ENCODE measurements at regions not wholly inside any gene's neighbourhood (a gene's known extent, or its start where the extent isn't known, plus 50 kb on each side); places are given as distances from the start of the nearest gene placed in this dataset.

GRCh38 chr14:55963295-55963694, 154.9 kb upstream of the PELI2 start:
- Mint-ChIP-seq H3K27me3 (no peaks in the 10 kb centered on the region), H3K36me3 (ENCODE audit: insufficient read depth) (no peaks in the 10 kb centered on the region), H3K4me1 (ENCODE audit: low read depth) (peaks cover 1% of the 10 kb centered on the region), H3K9me3 (ENCODE audit: low read depth) (no peaks in the 10 kb centered on the region), H3K27ac (peak overlapping the region; percentile 31), H3K4me3 (ENCODE audit: low read depth) (no peak overlapping the region)
- no peak for DNase-seq (ENCODE audit: low spot score, unreplicated experiment)
- TF ChIP-seq CTCF (IDR thresholded peaks at IDR 0.05; ENCODE audit: unreplicated experiment), result no peak

DNA sequence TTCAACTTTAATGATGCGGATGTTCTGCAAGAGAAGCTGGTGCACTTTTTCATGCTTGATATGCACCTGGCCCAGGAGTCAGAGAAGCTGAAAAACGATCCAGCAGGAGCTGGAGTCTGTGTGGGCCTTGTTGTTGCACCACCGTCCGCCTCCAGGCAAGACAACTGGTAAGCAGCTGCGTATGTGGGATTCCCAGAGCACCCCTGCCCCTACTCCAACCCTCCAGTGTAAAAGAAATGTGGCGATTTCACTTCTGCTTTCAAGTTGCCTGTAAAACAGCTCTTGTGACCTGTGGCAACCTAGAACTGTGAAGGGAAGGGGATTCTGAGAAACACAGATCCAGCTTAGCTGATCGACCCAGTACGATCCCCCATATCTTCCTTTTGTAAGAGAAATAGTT, 154.1 kb upstream of the PELI2 start:
- H3K27ac Mint-ChIP-seq, result no peak overlapping the region
- no peaks in the 10 kb centered on the region for H3K27me3 Mint-ChIP-seq
- H3K4me3 Mint-ChIP-seq (ENCODE audit: low read depth), result no peak overlapping the region
- DNase-seq (ENCODE audit: low spot score, unreplicated experiment), result no peak
- no peak for TF ChIP-seq CTCF (IDR thresholded peaks at IDR 0.05; ENCODE audit: unreplicated experiment)
- H3K4me1 Mint-ChIP-seq (ENCODE audit: low read depth), result no peaks in the 10 kb centered on the region
- H3K9me3 Mint-ChIP-seq (ENCODE audit: low read depth), result no peaks in the 10 kb centered on the region
- H3K36me3 Mint-ChIP-seq (ENCODE audit: insufficient read depth), result no peaks in the 10 kb centered on the region

DNA sequence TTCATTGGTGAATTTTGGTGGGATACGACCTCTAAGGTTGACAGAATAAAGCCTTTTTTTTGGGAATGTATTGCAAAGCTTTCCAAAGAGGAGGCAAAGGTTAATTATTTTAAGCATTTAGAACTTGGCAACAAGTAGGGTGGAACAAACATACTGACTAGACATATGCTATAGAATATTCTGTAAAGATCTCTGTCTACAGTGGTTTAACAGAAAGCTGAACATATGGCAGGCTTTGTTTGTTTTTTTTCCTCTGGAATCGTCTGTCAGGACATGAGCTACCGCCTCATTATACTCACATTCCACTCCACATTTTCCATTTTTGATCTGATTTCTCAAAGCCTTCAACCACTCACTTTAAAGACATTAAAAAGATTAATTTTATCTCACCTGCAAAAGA, 153.4 kb upstream of the PELI2 start:
- Mint-ChIP-seq H3K4me3 (ENCODE audit: low read depth) (no peak overlapping the region), H3K9me3 (ENCODE audit: low read depth) (no peaks in the 10 kb centered on the region), H3K27me3 (no peaks in the 10 kb centered on the region), H3K27ac (no peak overlapping the region), H3K4me1 (ENCODE audit: low read depth) (peaks cover 1% of the 10 kb centered on the region), H3K36me3 (ENCODE audit: insufficient read depth) (no peaks in the 10 kb centered on the region)
- no peak for TF ChIP-seq CTCF (IDR thresholded peaks at IDR 0.05; ENCODE audit: unreplicated experiment)
- DNase-seq (ENCODE audit: low spot score, unreplicated experiment), result no peak

DNA sequence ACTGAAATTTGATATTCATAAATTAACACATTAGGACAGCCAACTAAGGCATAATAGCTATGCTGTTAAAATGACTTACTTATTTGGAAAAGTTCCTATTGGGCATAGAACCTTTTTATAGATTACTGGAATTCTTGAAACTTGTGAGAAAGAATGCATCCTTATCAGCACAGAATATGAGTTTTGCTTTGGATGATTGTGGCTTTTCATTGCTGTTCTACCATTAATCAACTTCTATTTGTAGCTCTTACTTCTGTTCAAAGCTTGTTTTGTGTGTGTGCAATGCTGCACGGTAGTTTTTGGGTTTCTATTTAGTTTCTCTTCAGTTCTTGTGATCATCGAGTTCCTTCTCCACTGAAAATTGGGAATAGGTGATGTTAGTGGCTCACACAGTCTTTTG, 152.4 kb upstream of the PELI2 start:
- no peak for TF ChIP-seq CTCF (IDR thresholded peaks at IDR 0.05; ENCODE audit: unreplicated experiment)
- peaks cover 1% of the 10 kb centered on the region for H3K4me1 Mint-ChIP-seq (ENCODE audit: low read depth)
- H3K4me3 Mint-ChIP-seq (ENCODE audit: low read depth), result no peak overlapping the region
- no peaks in the 10 kb centered on the region for H3K36me3 Mint-ChIP-seq (ENCODE audit: insufficient read depth)
- no peak for DNase-seq (ENCODE audit: low spot score, unreplicated experiment)
- H3K27ac Mint-ChIP-seq, result no peak overlapping the region
- H3K27me3 Mint-ChIP-seq, result peaks cover 3% of the 10 kb centered on the region
- no peaks in the 10 kb centered on the region for H3K9me3 Mint-ChIP-seq (ENCODE audit: low read depth)

GRCh38 chr14:55968741-55969140, 149.5 kb upstream of the PELI2 start:
- DNase-seq (ENCODE audit: low spot score, unreplicated experiment), result no peak
- Mint-ChIP-seq H3K36me3 (ENCODE audit: insufficient read depth) (no peaks in the 10 kb centered on the region), H3K4me1 (ENCODE audit: low read depth) (peaks cover 5% of the 10 kb centered on the region), H3K4me3 (ENCODE audit: low read depth) (no peak overlapping the region), H3K9me3 (ENCODE audit: low read depth) (no peaks in the 10 kb centered on the region), H3K27ac (no peak overlapping the region), H3K27me3 (peaks cover 3% of the 10 kb centered on the region)
- TF ChIP-seq CTCF (IDR thresholded peaks at IDR 0.05; ENCODE audit: unreplicated experiment), result no peak

Data from progenitor cell of endocrine pancreas (in vitro differentiated cells).